ENCODE measurements at regions not wholly inside any gene's neighbourhood (a gene's known extent, or its start where the extent isn't known, plus 50 kb on each side); places are given as distances from the start of the nearest gene placed in this dataset.

GRCh38 chrX:9108054-9108453 lies 74.1 kb upstream of the FAM9B start:
- Histone ChIP-seq H3K9me3 (no peaks in the 10 kb centered on the region), H3K4me3 (no peak overlapping the region), H3K36me3 (ENCODE audit: low read depth) (no peaks in the 10 kb centered on the region), H3K4me1 (ENCODE audit: low read depth) (no peaks in the 10 kb centered on the region)
- ATAC-seq (no peak), DNase-seq (no peak)
- intact Hi-C loops (cut with DNase I, micrococcal nuclease): no loop called here
- TF ChIP-seq CTCF (IDR thresholded peaks at IDR 0.05): no peak

GRCh38 chrX:9110808-9111207 lies 76.9 kb upstream of the FAM9B start:
- Histone ChIP-seq H3K4me1 (ENCODE audit: low read depth) (no peaks in the 10 kb centered on the region), H3K36me3 (ENCODE audit: low read depth) (no peaks in the 10 kb centered on the region), H3K4me3 (no peak overlapping the region), H3K9me3 (no peaks in the 10 kb centered on the region)
- TF ChIP-seq CTCF (IDR thresholded peaks at IDR 0.05): no peak
- intact Hi-C loops (cut with DNase I, micrococcal nuclease): no loop called here
- DNase-seq: no peak
- ATAC-seq: no peak

DNA sequence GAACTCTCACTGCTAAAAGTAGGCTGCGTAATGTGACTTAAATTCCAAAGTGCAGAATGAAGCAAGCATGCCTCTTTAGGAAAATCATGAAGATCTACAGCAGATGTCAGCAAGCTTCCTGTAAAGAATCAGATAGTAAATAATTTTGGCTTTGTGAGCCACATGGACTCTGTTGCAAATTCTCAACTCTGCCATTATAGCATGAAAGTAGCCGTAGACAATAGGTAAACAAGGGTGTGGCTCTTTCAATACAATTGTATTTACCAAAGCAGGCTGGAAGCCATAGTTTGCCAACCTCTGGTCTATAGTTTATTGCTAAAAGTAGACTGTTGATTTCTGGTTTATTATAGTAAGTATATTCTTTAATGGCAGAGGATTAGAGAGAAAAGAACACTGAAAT lies 80.3 kb upstream of the FAM9B start:
- H3K4me1 ChIP-seq (ENCODE audit: low read depth): no peaks in the 10 kb centered on the region
- ATAC-seq (no peak), DNase-seq (no peak)
- no peaks in the 10 kb centered on the region for H3K36me3 ChIP-seq (ENCODE audit: low read depth)
- TF ChIP-seq CTCF (IDR thresholded peaks at IDR 0.05): no peak
- H3K9me3 ChIP-seq: no peaks in the 10 kb centered on the region
- intact Hi-C loops (cut with DNase I, micrococcal nuclease): no loop called here
- no peak overlapping the region for H3K4me3 ChIP-seq

DNA sequence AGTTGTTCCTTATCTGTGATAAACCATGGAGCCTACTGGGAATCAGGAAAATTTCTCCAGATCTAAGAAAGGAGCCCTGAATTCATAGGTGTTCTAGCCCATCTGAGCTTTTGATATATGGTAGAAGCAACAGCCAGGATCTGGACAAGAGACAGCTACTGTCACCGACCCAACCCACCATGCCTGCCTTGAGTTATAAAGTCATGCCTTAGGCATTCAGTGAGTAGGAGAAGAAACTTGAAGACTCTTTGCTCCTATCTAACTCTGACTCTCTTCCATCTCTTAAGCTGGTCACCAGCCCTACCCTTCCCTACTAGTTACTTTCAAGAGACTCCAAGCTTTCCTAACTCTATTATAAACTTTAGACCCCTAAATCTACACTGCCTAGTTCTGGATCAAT lies 83.9 kb upstream of the FAM9B start:
- no peak overlapping the region for H3K4me3 ChIP-seq
- TF ChIP-seq CTCF (IDR thresholded peaks at IDR 0.05): no peak
- H3K9me3 ChIP-seq: no peaks in the 10 kb centered on the region
- intact Hi-C loops (cut with DNase I, micrococcal nuclease): no loop called here
- DNase-seq (no peak), ATAC-seq (no peak)
- no peaks in the 10 kb centered on the region for H3K36me3 ChIP-seq (ENCODE audit: low read depth)
- H3K4me1 ChIP-seq (ENCODE audit: low read depth): no peaks in the 10 kb centered on the region

- no peak for TF ChIP-seq CTCF (IDR thresholded peaks at IDR 0.05)
- no peak for ATAC-seq
- intact Hi-C loops (cut with DNase I, micrococcal nuclease): no loop called here
- Histone ChIP-seq H3K9me3 (no peaks in the 10 kb centered on the region), H3K36me3 (ENCODE audit: low read depth) (no peaks in the 10 kb centered on the region), H3K4me1 (ENCODE audit: low read depth) (no peaks in the 10 kb centered on the region), H3K4me3 (no peak overlapping the region)
- no peak for DNase-seq
These were observed 88.8 kb upstream of the FAM9B start for GRCh38 chrX:9122519-9123245.

DNA sequence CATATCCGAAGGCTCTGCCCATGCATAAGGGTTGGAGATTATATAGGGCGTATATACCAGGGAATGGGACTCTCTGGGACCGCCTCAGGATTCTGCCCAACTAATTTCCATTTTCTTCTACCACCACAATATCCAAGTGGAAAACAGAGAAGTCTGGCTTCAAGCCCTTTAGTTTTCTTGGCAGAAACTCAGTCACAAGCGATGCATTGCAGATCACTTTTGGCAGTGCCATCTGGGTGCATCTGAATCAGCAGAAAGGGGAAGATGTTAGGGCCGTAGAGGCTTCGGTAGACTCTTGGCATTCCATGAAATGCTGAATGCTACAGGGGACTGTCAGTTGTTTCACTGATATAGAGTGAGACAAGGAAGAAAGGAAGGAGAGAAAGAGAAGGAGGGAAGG lies 94.1 kb upstream of the FAM9B start:
- ATAC-seq: no peak
- Histone ChIP-seq H3K4me1 (ENCODE audit: low read depth) (no peaks in the 10 kb centered on the region), H3K36me3 (ENCODE audit: low read depth) (no peaks in the 10 kb centered on the region), H3K4me3 (no peak overlapping the region), H3K9me3 (no peaks in the 10 kb centered on the region)
- DNase-seq: no peak
- intact Hi-C loops (cut with DNase I, micrococcal nuclease): no loop called here
- no peak for TF ChIP-seq CTCF (IDR thresholded peaks at IDR 0.05)

Measured in mucosa of descending colon (tissue), 3 donors.